Epidermal melanocyte (primary cell): ENCODE measurements at regions not wholly inside any gene's neighbourhood (a gene's known extent, or its start where the extent isn't known, plus 50 kb on each side); places are given as distances from the start of the nearest gene placed in this dataset.
"Not testable (repeated sequence)": the region's sequence is repeated elsewhere in the genome, so short reads cannot be mapped to it uniquely, and the experiment has no call there.

Experiments
- DNase-seq: peaks from one replicate; pipeline ENCODE4 v3.0.0; 2011; ENCODE audit warnings: low spot score; ENCODE audit not compliant: insufficient read length

GRCh38 chr10:78337016-78337415 lies 303.4 kb downstream of the RPS24 start:
- no peak for DNase-seq

GRCh38 chr10:78337646-78338391 lies 304.2 kb downstream of the RPS24 start:
- no peak for DNase-seq

GRCh38 chr10:78338717-78339116 lies 305.1 kb downstream of the RPS24 start:
- DNase-seq = no peak

GRCh38 chr10:78339251-78339650 lies 305.6 kb downstream of the RPS24 start:
- DNase-seq = no peak

GRCh38 chr10:78341953-78342614 lies 308.4 kb downstream of the RPS24 start:
- no peak for DNase-seq

- DNase-seq = no peak
Observed at GRCh38 chr10:78342827-78343653, 309.4 kb downstream of the RPS24 start.

- not testable (repeated sequence) for DNase-seq
Observed at GRCh38 chr10:78344257-78344656, 310.6 kb downstream of the RPS24 start.

- DNase-seq = not testable (repeated sequence)
Observed at GRCh38 chr10:78345515-78345914, 311.9 kb downstream of the RPS24 start.

GRCh38 chr10:78346721-78347120 lies 313.1 kb downstream of the RPS24 start:
- DNase-seq = no peak

- no peak for DNase-seq
Observed at GRCh38 chr10:78348411-78349164, 314.9 kb downstream of the RPS24 start.

GRCh38 chr10:78349165-78349516 lies 315.5 kb downstream of the RPS24 start:
- no peak for DNase-seq

- DNase-seq = no peak
Observed at GRCh38 chr10:78349911-78350663, 316.4 kb downstream of the RPS24 start.

GRCh38 chr10:78351283-78351682 lies 317.6 kb downstream of the RPS24 start:
- no peak for DNase-seq

GRCh38 chr10:78351809-78352208 lies 318.1 kb downstream of the RPS24 start:
- no peak for DNase-seq

- no peak for DNase-seq
Observed at GRCh38 chr10:78353636-78354035, 320.0 kb downstream of the RPS24 start.

GRCh38 chr10:78354101-78354500 lies 320.4 kb downstream of the RPS24 start:
- no peak for DNase-seq

- no peak for DNase-seq
Observed at GRCh38 chr10:78356291-78356900, 322.7 kb downstream of the RPS24 start.

- DNase-seq = no peak
Observed at GRCh38 chr10:78357141-78358063, 323.7 kb downstream of the RPS24 start.

- no peak for DNase-seq
Observed at GRCh38 chr10:78358351-78358750, 324.7 kb downstream of the RPS24 start.
